ENCODE measurements at regions not wholly inside any gene's neighbourhood (a gene's known extent, or its start where the extent isn't known, plus 50 kb on each side); places are given as distances from the start of the nearest gene placed in this dataset.

- Histone ChIP-seq H3K4me3 (no peak overlapping the region), H3K27me3 (no peaks in the 10 kb centered on the region), H3K9me3 (ENCODE audit: low read depth) (no peaks in the 10 kb centered on the region), H3K36me3 (no peaks in the 10 kb centered on the region), H3K4me1 (ENCODE audit: low read depth) (peaks cover 41% of the 10 kb centered on the region), H3K27ac (no peak overlapping the region)
- DNase-seq (ENCODE audit: low read depth in 1 of 2, low spot score in 1 of 2) = peak in 1 of 2 donors; percentile 39
- no peak for TF ChIP-seq CTCF (IDR thresholded peaks at IDR 0.05; ENCODE audit: low read depth, low read length)
Measured at GRCh38 chr1:67941746-67942145, 108.5 kb upstream of the GNG12 start.

GRCh38 chr1:67941155-67941554 lies 107.9 kb upstream of the GNG12 start:
- no peaks in the 10 kb centered on the region for H3K9me3 ChIP-seq (ENCODE audit: low read depth)
- H3K4me1 ChIP-seq (ENCODE audit: low read depth) = peaks cover 35% of the 10 kb centered on the region
- H3K4me3 ChIP-seq = no peak overlapping the region
- H3K27ac ChIP-seq = no peak overlapping the region
- no peak for DNase-seq (ENCODE audit: low read depth in 1 of 2, low spot score in 1 of 2)
- H3K27me3 ChIP-seq = no peaks in the 10 kb centered on the region
- no peak for TF ChIP-seq CTCF (IDR thresholded peaks at IDR 0.05; ENCODE audit: low read depth, low read length)
- H3K36me3 ChIP-seq = no peaks in the 10 kb centered on the region

GRCh38 chr1:67939942-67940341 lies 106.7 kb upstream of the GNG12 start:
- peaks cover 25% of the 10 kb centered on the region for H3K4me1 ChIP-seq (ENCODE audit: low read depth)
- TF ChIP-seq CTCF (IDR thresholded peaks at IDR 0.05; ENCODE audit: low read depth, low read length) = no peak
- no peaks in the 10 kb centered on the region for H3K9me3 ChIP-seq (ENCODE audit: low read depth)
- peak overlapping the region; percentile 66 for H3K27ac ChIP-seq
- H3K4me3 ChIP-seq = no peak overlapping the region
- no peaks in the 10 kb centered on the region for H3K36me3 ChIP-seq
- no peaks in the 10 kb centered on the region for H3K27me3 ChIP-seq
- DNase-seq (ENCODE audit: low read depth in 1 of 2, low spot score in 1 of 2) = no peak

- TF ChIP-seq CTCF (IDR thresholded peaks at IDR 0.05; ENCODE audit: low read depth, low read length) = no peak
- peaks cover 25% of the 10 kb centered on the region for H3K4me1 ChIP-seq (ENCODE audit: low read depth)
- no peak for DNase-seq (ENCODE audit: low read depth in 1 of 2, low spot score in 1 of 2)
- H3K4me3 ChIP-seq = no peak overlapping the region
- no peaks in the 10 kb centered on the region for H3K9me3 ChIP-seq (ENCODE audit: low read depth)
- peak overlapping the region; percentile 66 for H3K27ac ChIP-seq
- H3K36me3 ChIP-seq = no peaks in the 10 kb centered on the region
- no peaks in the 10 kb centered on the region for H3K27me3 ChIP-seq
Measured at GRCh38 chr1:67939186-67939743, 106.0 kb upstream of the GNG12 start.

GRCh38 chr1:67937651-67938050 lies 104.4 kb upstream of the GNG12 start:
- no peak overlapping the region for H3K27ac ChIP-seq
- TF ChIP-seq CTCF (IDR thresholded peaks at IDR 0.05; ENCODE audit: low read depth, low read length) = no peak
- peaks cover 25% of the 10 kb centered on the region for H3K4me1 ChIP-seq (ENCODE audit: low read depth)
- no peaks in the 10 kb centered on the region for H3K27me3 ChIP-seq
- no peaks in the 10 kb centered on the region for H3K9me3 ChIP-seq (ENCODE audit: low read depth)
- no peaks in the 10 kb centered on the region for H3K36me3 ChIP-seq
- H3K4me3 ChIP-seq = no peak overlapping the region
- DNase-seq (ENCODE audit: low read depth in 1 of 2, low spot score in 1 of 2) = peak in 1 of 2 donors; percentile 57

GRCh38 chr1:67937010-67937409 lies 103.7 kb upstream of the GNG12 start:
- H3K4me3 ChIP-seq = no peak overlapping the region
- H3K9me3 ChIP-seq (ENCODE audit: low read depth) = no peaks in the 10 kb centered on the region
- no peak for TF ChIP-seq CTCF (IDR thresholded peaks at IDR 0.05; ENCODE audit: low read depth, low read length)
- H3K36me3 ChIP-seq = no peaks in the 10 kb centered on the region
- no peaks in the 10 kb centered on the region for H3K27me3 ChIP-seq
- no peak for DNase-seq (ENCODE audit: low read depth in 1 of 2, low spot score in 1 of 2)
- H3K4me1 ChIP-seq (ENCODE audit: low read depth) = peaks cover 25% of the 10 kb centered on the region
- H3K27ac ChIP-seq = no peak overlapping the region

Measured in cardiac muscle cell (in vitro differentiated cells and primary cell).